PFSK-1 (cell line): ENCODE measurements at regions not wholly inside any gene's neighbourhood (a gene's known extent, or its start where the extent isn't known, plus 50 kb on each side); places are given as distances from the start of the nearest gene placed in this dataset.

ENCODE experiments used
- FOXP2 ChIP-seq: optimal IDR thresholded peaks from 2 replicates; pipeline ENCODE3; 2011; ENCODE audit warnings: borderline replicate concordance, control low read depth, inconsistent platforms; ENCODE audit not compliant: insufficient read depth; ENCODE audit errors: extremely low read length, extremely low read depth
- POLR2AphosphoS5 ChIP-seq: IDR thresholded peaks from 2 replicates; pipeline ENCODE4 v1.6.1; 2012; ENCODE audit warnings: low read depth, mild to moderate bottlenecking, control low read depth, low read length, moderate library complexity
- REST ChIP-seq, 2 experiments: IDR thresholded peaks; 2 replicates each; pipeline versions ENCODE4 v1.6.1 to v1.8.0; 2011 to 2012; ENCODE audit warnings: low read depth in 2 of 2, low read length in 2 of 2, control low read depth in 1 of 2, inconsistent platforms in 1 of 2, mild to moderate bottlenecking in 1 of 2, moderate library complexity in 1 of 2; ENCODE audit not compliant: insufficient read depth in 1 of 2
- SIN3A ChIP-seq: IDR thresholded peaks from 2 replicates; pipeline ENCODE4 v1.6.1; 2012; ENCODE audit warnings: mild to moderate bottlenecking, low read length, moderate library complexity, borderline replicate concordance; ENCODE audit not compliant: insufficient read depth
- TAF1 ChIP-seq: IDR thresholded peaks from 2 replicates; pipeline ENCODE4 v1.6.1; 2012; ENCODE audit warnings: low read length, control low read depth, borderline replicate concordance; ENCODE audit not compliant: insufficient read depth

GRCh38 chr3:88462230-88462629 lies 312.5 kb downstream of the C3orf38 start:
- TF ChIP-seq POLR2AphosphoS5: no peak
- TF ChIP-seq TAF1: no peak
- TF ChIP-seq REST (IDR thresholded peaks at IDR 0.05; ENCODE audit: insufficient read depth in 1 of 2, low read depth in 2 of 2, low read length in 2 of 2): no peak
- TF ChIP-seq SIN3A: no peak
- TF ChIP-seq FOXP2: no peak
